Hepatocyte (in vitro differentiated cells): ENCODE measurements at regions not wholly inside any gene's neighbourhood (a gene's known extent, or its start where the extent isn't known, plus 50 kb on each side); places are given as distances from the start of the nearest gene placed in this dataset.

ENCODE experiments used
- DNase-seq: peaks from one replicate; pipeline ENCODE4 v3.0.0-alpha.2; 2016; ENCODE audit warnings: low spot score
- H2AFZ ChIP-seq: fragments of 200-600 bp; sonication (generic); 2 replicates; pipeline ENCODE4 v1.6.0; 2016; ENCODE audit warnings: antibody characterized with exemption, mild to moderate bottlenecking
- H3K27ac ChIP-seq: fragments of 200-600 bp; sonication (generic); 2 replicates; pipeline ENCODE4 v1.5.1; 2016; ENCODE audit warnings: mild to moderate bottlenecking
- H3K27me3 ChIP-seq: fragments of 200-600 bp; sonication (generic); 2 replicates; pipeline ENCODE4 v1.6.1; 2016
- H3K36me3 ChIP-seq: fragments of 200-600 bp; sonication (generic); replicated peaks from 2 replicates; pipeline ENCODE4 v1.5.1; 2016; ENCODE audit warnings: low read depth; ENCODE audit not compliant: insufficient read depth
- H3K4me1 ChIP-seq: fragments of 200-600 bp; sonication (generic); 2 replicates; pipeline ENCODE4 v1.5.1; 2016; ENCODE audit warnings: mild to moderate bottlenecking, moderate library complexity; ENCODE audit not compliant: insufficient read depth
- H3K4me2 ChIP-seq: fragments of 200-600 bp; sonication (generic); 2 replicates; pipeline ENCODE4 v1.6.0; 2016
- H3K4me3 ChIP-seq: fragments of 200-600 bp; sonication (generic); 2 replicates; pipeline ENCODE4 v1.5.1; 2016; ENCODE audit warnings: mild to moderate bottlenecking
- H3K79me2 ChIP-seq: fragments of 200-600 bp; sonication (generic); 2 replicates; pipeline ENCODE4 v1.6.0; 2017; ENCODE audit warnings: mild to moderate bottlenecking
- H3K9me2 ChIP-seq: fragments of 200-600 bp; sonication (generic); replicated peaks from 2 replicates; pipeline ENCODE4 v1.6.0; 2017; ENCODE audit warnings: mild to moderate bottlenecking; ENCODE audit not compliant: insufficient read depth
- H3K9me3 ChIP-seq: fragments of 200-600 bp; sonication (generic); 2 replicates; pipeline ENCODE4 v1.5.1; 2016; ENCODE audit warnings: low read depth, mild to moderate bottlenecking
- H4K20me1 ChIP-seq: fragments of 200-600 bp; sonication (generic); 2 replicates; pipeline ENCODE4 v1.6.0; 2016; ENCODE audit warnings: mild to moderate bottlenecking; ENCODE audit not compliant: insufficient read depth, poor library complexity, severe bottlenecking
- EZH2 ChIP-seq: fragments of 200-600 bp; sonication (generic); IDR thresholded peaks from 2 replicates; pipeline ENCODE4 v1.6.1; 2016; ENCODE audit warnings: antibody characterized with exemption, mild to moderate bottlenecking, borderline replicate concordance
- EZH2phosphoT487 ChIP-seq: fragments of 200-600 bp; sonication (generic); IDR thresholded peaks from one replicate; pipeline ENCODE4 v1.6.1; 2018; ENCODE audit warnings: antibody characterized with exemption, mild to moderate bottlenecking, low read depth, moderate library complexity; ENCODE audit not compliant: unreplicated experiment, severe bottlenecking
- WGBS: methylation state at CpG from one replicate; pipeline ENCODE4 v1.1.6; 2016; ENCODE audit warnings: low lambda C conversion rate; ENCODE audit errors: missing lambda C conversion rate; 5-methylcytosine and 5-hydroxymethylcytosine counted together
- TF ChIP-seq, protein P1 (sequence below): fragments of 200-600 bp; sonication (generic); IDR thresholded peaks from 2 replicates; pipeline ENCODE4 v1.5.1; 2016; ENCODE audit warnings: antibody characterized with exemption, mild to moderate bottlenecking; ENCODE audit not compliant: poor library complexity

DNA sequence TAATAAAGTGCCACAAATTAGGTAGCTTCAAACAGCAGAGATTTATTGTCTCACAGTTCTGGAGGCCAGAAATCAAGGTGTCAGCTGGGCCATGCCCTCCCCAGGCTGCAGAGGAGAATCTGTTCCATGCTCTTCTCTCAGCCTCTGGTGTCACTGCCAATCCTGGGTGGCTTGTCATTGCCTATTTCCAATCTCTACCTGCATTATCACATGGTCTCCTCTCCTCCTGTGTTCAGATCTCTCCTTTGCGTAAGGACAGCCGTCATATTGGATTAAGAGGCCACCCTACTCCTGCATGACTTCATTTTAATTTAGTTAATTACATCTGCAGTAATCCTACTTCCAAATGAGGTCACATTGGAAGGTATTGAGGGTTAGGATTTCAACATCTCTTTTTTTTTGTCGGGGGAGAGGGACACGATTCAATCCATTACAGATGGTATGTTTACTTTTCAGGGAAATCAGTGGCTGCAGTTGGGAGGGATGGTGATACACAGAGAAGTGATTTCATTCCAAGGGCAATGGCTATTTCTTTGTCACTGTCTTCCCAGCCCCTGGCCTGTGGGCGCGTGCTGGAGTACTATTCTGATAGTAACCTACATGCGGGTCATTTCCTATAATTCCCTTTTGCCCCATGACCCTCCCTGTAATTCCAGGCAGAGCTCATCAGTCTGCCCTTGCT, 169.4 kb downstream of the MINAR1 start:
- DNase-seq: no peak
- Histone ChIP-seq H3K4me2 (no peak overlapping the region), H3K79me2 (no peaks in the 10 kb centered on the region), H3K27me3 (peaks cover 6% of the 10 kb centered on the region), H3K9me3 (no peaks in the 10 kb centered on the region), H4K20me1 (no peaks in the 10 kb centered on the region), H2AFZ (no peak overlapping the region), H3K27ac (no peak overlapping the region), H3K4me1 (no peaks in the 10 kb centered on the region), H3K4me3 (no peak overlapping the region), H3K9me2 (no peaks in the 10 kb centered on the region), H3K36me3 (no peaks in the 10 kb centered on the region)
- 84% methylated on average over 7 of the region's 7 CpGs for WGBS
- TF ChIP-seq, protein P1, sequence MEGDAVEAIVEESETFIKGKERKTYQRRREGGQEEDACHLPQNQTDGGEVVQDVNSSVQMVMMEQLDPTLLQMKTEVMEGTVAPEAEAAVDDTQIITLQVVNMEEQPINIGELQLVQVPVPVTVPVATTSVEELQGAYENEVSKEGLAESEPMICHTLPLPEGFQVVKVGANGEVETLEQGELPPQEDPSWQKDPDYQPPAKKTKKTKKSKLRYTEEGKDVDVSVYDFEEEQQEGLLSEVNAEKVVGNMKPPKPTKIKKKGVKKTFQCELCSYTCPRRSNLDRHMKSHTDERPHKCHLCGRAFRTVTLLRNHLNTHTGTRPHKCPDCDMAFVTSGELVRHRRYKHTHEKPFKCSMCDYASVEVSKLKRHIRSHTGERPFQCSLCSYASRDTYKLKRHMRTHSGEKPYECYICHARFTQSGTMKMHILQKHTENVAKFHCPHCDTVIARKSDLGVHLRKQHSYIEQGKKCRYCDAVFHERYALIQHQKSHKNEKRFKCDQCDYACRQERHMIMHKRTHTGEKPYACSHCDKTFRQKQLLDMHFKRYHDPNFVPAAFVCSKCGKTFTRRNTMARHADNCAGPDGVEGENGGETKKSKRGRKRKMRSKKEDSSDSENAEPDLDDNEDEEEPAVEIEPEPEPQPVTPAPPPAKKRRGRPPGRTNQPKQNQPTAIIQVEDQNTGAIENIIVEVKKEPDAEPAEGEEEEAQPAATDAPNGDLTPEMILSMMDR: no peak
- TF ChIP-seq EZH2phosphoT487: no peak
- TF ChIP-seq EZH2: no peak

DNA sequence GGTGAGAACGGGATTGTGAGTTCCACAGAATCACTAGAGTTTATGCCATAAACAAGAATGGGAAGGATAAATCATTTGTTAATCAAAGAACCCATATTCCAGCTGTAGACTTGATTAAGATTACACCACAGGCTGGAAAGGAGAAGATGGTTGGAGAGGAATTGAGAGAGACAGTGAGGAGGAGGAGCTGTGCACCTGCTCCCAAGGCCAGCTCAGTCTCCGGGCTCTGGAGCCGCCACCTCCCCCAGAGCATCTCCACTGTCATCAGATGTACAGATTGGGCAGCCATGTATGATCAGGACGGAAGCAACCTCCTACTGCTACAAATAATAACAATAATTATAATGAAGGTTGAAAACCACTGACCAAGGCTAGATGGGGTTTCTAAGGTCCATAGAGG, 170.0 kb downstream of the MINAR1 start:
- no peaks in the 10 kb centered on the region for H3K36me3 ChIP-seq
- no peak for DNase-seq
- H2AFZ ChIP-seq: no peak overlapping the region
- no peak overlapping the region for H3K27ac ChIP-seq
- no peak overlapping the region for H3K4me2 ChIP-seq
- TF ChIP-seq, protein P1: no peak
- no peak for TF ChIP-seq EZH2phosphoT487
- no peak for TF ChIP-seq EZH2
- H3K4me3 ChIP-seq: no peak overlapping the region
- H3K9me2 ChIP-seq: no peaks in the 10 kb centered on the region
- H3K4me1 ChIP-seq: no peaks in the 10 kb centered on the region
- no peaks in the 10 kb centered on the region for H4K20me1 ChIP-seq
- H3K79me2 ChIP-seq: no peaks in the 10 kb centered on the region
- WGBS: 92% methylated on average over 4 of the region's 4 CpGs
- H3K9me3 ChIP-seq: no peaks in the 10 kb centered on the region
- peaks cover 6% of the 10 kb centered on the region for H3K27me3 ChIP-seq

DNA sequence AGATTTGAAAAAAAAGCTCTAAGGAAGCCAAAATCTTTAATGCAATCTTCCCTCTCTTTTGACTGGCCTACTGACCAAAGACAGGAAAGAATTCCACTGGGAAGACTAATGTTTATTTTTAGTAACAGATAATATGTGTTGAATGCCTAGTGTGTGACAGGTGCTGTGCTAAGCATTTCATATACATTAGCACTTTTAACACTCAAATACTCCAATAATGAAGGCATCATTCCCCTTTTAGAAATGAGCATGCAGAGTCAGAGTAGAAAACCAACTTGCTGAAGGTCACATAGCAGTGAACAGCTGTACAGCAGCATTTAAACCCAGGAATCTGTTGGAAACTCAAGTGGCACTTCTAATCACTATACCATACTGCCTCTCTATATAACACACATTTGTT, 170.6 kb downstream of the MINAR1 start:
- Histone ChIP-seq H3K9me2 (no peaks in the 10 kb centered on the region), H3K79me2 (no peaks in the 10 kb centered on the region), H3K4me3 (no peak overlapping the region), H2AFZ (no peak overlapping the region), H4K20me1 (no peaks in the 10 kb centered on the region), H3K9me3 (no peaks in the 10 kb centered on the region), H3K4me2 (no peak overlapping the region), H3K36me3 (no peaks in the 10 kb centered on the region), H3K4me1 (no peaks in the 10 kb centered on the region), H3K27ac (no peak overlapping the region), H3K27me3 (peaks cover 6% of the 10 kb centered on the region)
- DNase-seq: no peak
- TF ChIP-seq, protein P1: no peak

DNA sequence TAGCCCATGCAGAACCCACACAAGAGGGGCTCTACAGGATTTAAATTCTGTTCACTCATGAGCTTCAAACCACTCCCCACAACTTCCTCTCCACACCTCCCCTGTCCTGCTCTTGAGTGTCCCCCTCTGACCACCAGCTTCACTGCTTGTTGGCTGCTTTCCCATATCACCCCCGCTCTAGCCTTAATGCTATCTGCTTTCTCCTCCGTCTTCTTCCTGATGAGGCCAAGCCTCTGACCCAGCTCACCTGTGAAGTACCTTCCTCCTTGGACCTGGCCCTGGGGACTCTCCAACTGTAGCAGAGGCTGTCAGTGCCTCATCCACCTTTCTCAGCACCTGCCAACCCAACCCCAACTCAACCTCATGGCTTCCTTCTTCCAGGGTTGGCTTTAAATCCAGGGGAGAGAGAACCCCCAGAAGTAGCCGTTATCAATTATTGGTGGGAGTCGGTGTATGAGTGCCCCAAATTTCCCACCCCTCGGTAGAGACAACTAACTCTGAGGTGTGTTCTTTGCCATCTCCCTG, 174.8 kb downstream of the MINAR1 start:
- H4K20me1 ChIP-seq: no peaks in the 10 kb centered on the region
- H3K4me3 ChIP-seq: no peak overlapping the region
- WGBS: 94% methylated on average over 5 of the region's 5 CpGs
- H3K36me3 ChIP-seq: no peaks in the 10 kb centered on the region
- TF ChIP-seq EZH2 (no peak), EZH2phosphoT487 (no peak)
- TF ChIP-seq, protein P1: no peak
- no peak for DNase-seq
- H3K4me2 ChIP-seq: no peak overlapping the region
- no peaks in the 10 kb centered on the region for H3K4me1 ChIP-seq
- no peaks in the 10 kb centered on the region for H3K9me3 ChIP-seq
- H3K27ac ChIP-seq: no peak overlapping the region
- H2AFZ ChIP-seq: no peak overlapping the region
- H3K9me2 ChIP-seq: no peaks in the 10 kb centered on the region
- no peaks in the 10 kb centered on the region for H3K79me2 ChIP-seq
- H3K27me3 ChIP-seq: peaks cover 6% of the 10 kb centered on the region
